GM03348 (cell line): ENCODE measurements at regions not wholly inside any gene's neighbourhood (a gene's known extent, or its start where the extent isn't known, plus 50 kb on each side); places are given as distances from the start of the nearest gene placed in this dataset.
A peak's percentile ranks its signal among the peaks of the same experiment; 100 is the strongest.
"Not testable (repeated sequence)": the region's sequence is repeated elsewhere in the genome, so short reads cannot be mapped to it uniquely, and the experiment has no call there.

ENCODE experiments used
- DNase-seq: peaks from one replicate; pipeline ENCODE4 v3.0.0; 2012; ENCODE audit warnings: low spot score

DNA sequence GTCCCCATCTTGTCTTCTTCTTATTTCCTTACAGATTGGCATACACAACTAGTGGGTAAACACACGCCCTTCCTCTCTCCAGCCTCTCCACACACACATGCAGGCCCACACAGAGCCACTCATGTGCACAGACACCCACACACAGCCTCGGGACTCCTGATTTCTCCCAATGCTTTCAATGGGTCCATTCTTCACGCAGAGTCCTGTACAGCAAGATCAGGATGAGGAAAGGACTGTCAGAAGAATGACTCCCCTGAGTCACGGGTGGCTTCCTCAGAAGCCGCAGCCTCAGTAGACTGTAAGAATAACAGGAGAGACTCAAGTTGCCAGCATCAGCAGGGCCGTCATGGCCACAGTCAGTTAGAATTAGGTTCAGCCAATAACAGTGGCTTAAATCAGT lies 109.1 kb upstream of the GLI2 start:
- DNase-seq, result no peak

DNA sequence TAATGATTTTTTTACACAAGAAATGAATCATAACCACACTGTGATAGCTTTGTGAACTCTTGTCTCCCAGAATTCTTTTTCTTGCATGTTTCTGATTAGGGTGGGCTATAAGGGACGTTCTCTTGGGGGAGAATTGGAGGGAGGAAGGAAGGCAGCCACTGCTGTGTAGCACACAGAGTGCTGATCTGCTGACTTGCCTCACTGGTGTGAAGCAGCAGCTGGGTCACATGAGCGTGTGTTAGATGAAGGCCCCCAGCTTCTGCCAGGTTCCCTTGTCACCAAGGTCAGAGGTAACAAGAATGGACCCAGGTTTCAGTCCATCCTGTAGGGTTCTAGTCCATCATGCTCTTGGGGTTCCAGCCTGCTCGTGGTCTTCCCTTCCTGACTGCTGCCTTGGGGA lies 107.4 kb upstream of the GLI2 start:
- no peak for DNase-seq

DNA sequence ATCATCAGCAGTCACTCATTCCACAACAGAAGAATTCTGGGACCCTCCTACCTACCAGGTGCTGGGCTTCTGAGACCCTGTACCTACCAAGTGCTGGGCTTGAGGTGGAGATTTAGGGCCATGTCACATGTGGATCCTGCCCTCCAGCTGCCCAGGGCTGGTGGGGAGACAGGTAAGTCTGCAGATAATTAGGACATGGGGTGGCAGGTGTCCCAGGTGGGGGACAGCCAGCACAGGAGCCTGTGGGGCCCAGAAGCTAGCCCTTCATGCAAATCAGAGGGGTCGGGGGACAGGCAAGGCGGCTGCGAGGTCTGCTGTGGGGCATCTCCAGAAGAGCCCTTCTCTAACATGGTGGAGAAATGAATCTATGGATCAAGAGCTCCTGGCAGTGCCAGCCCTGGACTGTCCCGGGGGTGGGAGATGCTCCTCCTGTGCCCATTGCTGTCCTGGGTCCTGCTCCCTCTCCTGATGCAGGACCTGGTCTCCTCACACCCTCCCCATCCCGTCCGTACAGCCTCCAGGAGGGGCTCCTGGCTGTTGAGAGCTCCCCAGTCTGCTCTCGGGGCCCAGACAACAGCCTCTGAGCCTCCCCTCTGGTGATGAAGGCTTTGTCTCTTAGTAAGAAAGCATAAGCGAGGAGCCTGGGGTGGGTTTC lies 106.3 kb upstream of the GLI2 start:
- no peak for DNase-seq

DNA sequence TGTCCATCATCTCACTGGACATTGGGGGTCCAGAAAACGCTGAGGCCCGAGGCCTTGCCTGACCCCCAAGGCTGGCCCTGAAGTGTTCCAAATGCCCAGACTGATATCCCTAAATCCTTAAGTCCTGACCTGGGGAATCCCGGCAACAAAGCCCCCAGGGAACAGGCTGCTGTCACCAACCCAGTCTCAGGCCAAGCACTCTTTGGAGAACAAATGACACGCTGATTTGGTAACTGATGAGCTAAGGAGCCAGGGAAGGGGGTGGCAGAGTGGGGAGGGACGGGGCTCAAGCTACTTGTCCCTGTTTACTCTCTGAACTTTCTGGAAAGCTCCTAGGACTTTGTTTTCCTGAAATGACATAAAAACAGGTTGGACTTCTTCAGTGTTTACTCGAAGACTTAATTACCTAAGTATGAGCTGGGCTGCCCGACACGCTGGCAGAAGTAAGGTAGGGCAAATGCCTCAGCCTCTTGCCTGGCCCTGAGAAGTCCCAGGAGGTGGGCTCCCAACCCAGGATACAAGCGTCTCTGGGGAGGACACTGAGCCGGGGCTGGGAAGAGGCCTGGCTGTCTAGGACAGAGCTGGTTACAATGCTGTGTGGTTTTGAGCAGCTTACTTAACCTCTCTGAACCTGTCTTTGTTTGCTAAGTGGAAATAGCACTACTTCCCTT lies 105.5 kb upstream of the GLI2 start:
- no peak for DNase-seq

DNA sequence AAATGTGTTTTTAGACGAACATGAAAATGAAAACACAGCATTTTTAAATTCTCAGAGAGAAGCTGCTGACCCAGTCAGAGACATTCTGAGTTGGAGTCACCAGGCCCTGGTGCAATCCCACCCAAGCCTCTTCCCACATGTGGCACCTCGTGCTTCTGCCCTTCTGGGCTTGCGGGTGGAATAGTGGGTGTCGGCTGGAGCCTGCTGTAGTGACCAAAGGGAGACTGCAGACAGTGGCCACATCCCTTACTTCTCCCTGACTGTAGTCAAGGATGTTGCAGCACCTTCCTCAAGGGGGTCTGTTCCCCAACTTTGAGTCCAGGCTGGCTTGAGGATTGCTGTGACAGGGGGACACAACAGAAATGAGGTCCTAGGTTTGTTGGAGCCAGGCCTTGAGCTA lies 104.4 kb upstream of the GLI2 start:
- DNase-seq, result no peak

DNA sequence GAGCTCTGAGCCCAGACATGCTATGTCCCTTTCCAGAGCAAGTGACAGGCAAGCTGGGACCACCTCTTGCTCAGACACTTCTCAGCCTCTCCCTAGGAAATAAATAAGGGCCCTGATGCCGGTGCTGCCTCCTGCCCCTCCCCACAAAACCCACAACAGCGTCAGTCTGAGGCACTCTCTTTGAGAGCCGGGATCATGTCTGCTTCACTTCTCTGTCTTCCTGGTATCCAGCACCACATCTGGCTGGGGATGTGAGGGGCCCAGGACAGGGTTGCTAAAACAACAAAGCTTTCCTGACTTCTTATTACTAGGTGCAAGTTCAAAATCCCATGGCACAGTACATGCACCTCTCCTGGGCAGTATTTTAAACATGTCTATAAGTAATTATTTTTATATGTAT lies 103.9 kb upstream of the GLI2 start:
- DNase-seq, result no peak

DNA sequence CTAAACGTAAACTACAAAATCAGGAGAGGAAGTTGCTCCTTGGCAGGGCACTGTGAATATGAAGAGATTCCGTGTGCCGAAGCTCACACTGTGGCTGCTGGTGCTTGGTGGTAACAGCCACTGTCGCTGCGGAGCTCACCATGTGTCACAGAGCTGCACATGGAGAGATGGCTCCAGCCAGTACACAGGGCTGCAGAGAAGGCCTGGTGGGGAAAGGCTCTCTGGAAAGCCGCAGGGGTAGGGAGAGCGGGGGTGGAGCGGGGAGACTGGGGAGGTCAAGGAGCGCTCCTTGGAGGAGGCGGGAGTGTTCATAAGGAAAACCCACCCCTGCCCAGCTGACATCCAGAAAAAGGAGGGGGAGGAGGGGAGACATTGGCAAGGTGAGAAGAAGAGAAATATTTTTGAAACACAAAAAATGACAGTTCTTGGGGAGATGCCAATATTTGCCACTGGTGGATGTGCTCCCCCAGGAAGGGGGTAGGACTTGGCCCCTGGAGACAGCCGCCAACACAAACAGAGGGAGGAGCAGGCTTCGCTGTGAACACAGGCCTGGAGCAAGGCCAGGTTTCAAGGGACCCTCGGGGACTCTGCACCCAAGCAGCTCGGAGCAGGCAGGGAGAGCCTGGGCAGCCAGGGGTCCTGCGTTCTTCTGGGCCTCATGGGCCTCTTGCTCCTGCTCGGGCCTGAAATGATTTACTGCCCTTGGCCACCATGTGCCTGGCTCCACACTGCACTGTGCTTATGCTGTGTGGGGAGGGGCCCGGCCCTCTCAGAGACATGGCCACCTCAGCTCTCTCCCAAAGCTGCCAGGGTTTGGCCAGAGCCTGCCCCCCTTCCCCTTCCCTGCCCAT lies 102.6 kb upstream of the GLI2 start:
- no peak for DNase-seq

DNA sequence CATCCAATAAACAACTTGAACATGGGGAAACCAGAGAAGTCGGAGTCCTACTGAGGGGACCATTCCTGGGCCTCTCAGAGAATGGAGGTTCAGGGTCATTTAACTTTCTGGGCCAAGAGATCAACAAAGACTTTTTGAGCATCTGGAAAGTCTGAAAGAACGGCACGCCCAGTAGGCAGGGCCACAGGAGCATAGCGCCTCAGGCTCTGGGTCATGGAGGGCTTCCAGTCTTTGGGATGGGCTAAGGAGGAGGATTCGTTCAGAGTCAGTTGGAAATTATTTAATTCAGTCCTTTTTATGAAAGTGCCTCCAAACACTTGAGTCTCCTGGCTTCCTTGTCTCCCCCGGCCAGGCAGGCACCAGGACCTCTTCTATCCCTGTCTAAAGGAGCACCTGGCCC lies 101.1 kb upstream of the GLI2 start:
- DNase-seq, result no peak

DNA sequence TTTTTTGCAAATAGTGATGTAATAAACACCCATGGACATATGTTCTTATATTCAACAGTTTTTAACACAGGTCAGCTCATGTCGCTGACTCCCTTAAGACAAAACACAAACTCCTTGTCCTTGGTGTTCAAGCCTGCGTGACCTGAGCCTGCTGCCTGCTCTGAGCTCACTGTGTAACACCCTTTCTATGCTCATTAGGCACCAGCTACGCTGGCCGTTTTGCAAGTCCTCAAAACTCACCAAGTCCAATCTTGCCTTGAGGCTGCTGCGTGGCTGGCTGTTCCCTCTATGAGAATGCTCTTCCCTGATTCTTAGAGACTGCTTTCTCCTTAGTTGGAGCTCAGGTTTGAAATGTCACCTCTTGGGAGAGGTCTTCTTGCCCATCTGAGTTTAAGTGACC lies 100.5 kb upstream of the GLI2 start:
- no peak for DNase-seq

DNA sequence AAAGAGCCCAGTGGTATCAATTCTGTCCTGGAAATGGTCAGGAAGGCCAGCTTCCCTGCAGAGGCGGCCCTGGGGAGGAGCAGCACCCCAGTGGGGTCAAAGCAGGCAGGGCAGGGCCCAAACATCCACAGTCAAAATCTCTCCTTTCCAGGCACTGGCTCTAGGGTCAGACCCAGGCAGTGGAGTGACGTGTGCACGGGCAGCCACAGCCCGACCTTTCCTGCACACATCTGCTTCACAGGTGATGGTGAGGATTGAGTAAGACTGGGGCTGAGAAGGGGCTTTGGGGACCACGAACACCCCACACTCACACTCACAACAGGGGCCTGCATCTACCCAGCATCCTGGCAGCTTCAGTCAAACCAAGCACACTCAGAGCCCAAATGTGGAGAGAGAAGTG lies 97.8 kb upstream of the GLI2 start:
- DNase-seq, result no peak

DNA sequence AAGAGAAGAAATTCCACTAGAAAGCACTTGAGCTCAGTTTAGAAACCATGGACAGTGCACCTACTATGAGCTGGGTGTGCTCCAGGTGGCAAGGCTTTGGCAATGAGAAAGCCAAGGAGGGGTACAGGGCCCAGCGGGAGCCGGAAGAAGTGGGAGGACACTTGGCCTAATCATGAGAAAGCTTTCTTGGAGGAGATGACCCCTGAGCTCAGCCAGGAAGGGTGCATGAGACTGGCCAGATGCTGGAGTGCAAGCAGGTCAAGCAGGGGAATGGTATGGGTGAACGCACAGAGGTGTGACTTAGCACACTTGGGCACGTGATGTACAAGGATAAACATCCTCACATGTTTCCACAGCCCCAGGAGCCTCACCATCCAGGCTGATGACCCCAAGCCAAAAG lies 97.2 kb upstream of the GLI2 start:
- no peak for DNase-seq

DNA sequence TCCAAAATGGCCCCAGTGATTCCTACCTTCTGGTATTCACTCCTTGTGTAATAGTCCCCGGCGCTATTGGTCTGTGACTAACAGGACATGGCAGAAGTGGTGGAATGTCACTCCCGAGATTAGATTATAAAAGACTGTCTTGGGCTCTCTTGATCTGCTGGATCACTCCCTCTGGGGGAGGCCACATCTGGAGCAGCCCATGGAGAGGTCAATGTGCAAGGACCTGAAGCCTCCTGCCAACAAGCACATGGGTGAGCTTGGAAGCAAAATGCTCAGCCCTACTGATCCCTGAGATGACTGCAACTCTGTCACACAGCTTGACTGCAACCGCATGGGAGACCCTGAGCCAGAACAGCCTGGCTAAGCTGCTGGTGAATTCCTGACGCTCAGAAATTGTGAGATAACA lies 94.3 kb upstream of the GLI2 start:
- peak; percentile 66 for DNase-seq

DNA sequence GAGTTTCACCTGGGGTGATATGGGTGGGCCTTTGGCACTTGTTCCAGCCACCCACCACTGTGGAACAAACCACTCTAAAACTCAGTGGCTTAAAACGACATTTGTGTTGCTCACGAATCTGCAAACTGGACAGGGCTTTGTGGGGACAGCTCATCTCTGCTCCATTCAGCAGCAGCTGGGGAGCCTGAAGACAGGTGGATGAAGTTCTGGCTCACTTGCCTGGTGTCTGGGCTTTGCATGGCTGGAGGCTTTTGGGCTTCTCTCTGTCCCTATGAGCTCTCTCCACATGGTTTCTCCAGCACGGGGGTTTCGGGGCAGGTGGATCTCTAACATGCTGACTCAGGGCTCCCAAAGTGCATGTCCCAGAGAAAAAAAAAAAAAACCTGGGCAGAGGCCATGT lies 93.0 kb upstream of the GLI2 start:
- no peak for DNase-seq

DNA sequence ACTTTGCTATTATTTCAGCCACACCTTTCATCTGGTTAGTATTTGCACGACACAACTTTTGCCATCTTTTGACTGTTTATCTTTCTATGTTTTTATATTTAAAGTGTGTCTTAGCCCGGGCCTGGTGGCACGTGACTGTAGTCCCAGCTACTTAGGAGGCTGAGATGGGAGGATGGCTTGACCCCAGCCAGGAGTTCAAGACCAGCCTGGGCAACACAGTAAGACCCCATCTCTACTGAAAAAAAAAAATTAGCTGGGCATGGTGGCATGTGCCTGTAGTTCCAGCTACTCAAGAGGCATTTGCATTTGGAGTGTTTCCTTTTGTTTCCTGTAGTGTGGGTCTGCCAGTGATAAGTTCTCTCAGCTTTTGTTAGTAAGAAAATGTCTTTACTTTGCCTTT lies 88.7 kb upstream of the GLI2 start:
- DNase-seq, result no peak

DNA sequence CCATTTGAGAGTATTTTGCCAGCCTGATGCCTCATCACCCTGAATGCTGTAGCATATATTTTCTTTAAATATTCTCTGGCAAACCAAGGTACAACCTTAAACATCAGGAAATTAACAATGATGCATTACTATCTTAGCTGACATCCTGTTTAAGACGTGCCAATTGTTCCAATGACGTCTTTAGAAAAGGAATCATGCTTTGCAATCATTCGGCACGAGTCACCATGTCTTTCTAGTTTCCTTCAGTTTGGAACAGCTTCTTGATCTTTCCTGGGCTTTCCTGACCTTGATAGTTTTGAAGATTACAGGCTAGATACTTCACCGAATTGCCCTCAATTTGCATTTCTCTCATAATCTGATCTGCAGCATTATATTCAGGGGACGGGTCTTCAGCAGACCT lies 88.2 kb upstream of the GLI2 start:
- peak; percentile 40 for DNase-seq

DNA sequence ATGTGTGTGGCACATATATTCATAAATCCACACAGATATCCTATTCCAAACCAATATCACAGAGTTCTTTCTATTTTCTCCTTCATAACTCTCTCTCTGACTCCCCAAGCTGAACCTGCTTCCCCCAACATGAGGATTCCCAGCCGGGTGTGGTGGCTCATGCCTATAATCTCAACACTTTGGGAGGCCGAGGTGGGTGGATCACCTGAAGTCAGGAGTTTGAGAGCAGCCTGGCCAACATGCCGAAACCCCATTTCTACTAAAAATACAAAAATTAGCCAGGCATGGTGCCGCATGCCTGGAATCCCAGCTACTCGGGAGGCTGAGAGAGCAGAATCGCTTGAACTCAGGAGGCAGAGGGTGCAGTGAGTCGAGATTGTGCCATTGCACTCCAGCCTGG lies 86.3 kb upstream of the GLI2 start:
- DNase-seq, result not testable (repeated sequence)

DNA sequence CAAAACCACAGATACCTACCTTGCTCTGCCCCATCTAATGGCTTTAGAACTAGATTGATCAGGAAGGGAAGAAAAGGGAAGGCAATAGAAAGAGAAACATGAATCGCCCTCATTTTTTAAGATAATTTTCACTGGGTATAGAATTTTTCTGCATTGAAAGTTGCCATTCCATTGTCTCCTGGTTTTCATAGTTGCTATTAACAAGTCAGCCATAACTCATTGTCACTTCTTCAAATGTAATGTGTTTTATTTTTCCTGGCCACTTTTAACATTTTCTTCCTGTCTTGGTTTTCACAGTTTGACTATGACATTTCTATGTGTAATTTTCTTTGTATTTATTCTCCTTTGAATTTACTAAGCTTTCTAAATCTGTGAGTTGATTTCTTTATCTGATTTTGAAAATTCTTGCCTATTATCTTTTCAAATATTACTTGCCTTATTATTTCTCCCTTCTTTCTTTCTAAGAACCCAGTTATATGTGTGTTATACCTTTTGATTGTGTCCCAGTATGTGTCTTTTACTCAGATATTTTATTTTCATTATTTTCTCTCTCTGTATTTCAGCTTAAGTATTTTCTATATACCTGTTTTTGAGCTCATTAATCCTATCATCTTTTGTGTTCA lies 85.5 kb upstream of the GLI2 start:
- DNase-seq, result no peak

DNA sequence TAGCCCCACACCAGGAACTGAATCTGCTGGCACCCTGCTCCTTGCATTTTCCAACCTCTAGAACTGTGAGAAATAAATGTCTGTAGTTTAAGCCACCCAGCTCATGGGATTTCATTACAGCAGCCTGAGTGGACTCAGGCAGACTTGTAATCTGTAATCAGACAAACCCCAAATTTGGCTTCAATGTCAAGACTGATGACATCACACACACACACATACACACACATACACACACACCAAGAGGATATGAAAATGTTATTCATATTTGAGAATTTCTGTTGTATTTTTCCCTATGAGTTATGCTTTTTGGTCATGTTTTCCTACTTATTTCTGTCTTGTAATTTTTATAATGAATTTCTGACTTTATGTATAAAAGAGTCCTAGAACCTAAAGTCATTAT lies 83.8 kb upstream of the GLI2 start:
- no peak for DNase-seq

DNA sequence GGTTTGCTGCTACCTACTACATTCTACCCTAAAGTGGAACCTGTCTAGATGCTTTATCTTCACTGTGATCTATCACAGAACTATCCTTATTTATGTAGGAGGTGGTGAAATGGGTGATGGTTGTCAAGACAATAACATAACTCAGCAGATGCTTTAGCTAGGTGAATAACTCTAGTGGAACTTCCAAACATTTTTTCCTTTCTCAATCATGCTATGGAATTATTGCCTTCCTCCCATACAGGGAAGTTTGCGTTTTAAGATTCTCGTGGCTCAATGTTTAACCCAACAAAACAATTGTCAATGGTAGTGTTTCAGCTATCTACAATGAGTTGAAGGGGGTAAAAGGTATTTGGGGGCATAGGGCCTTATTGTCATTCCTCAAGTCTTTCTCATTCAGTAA lies 82.6 kb upstream of the GLI2 start:
- peak; percentile 53 for DNase-seq

DNA sequence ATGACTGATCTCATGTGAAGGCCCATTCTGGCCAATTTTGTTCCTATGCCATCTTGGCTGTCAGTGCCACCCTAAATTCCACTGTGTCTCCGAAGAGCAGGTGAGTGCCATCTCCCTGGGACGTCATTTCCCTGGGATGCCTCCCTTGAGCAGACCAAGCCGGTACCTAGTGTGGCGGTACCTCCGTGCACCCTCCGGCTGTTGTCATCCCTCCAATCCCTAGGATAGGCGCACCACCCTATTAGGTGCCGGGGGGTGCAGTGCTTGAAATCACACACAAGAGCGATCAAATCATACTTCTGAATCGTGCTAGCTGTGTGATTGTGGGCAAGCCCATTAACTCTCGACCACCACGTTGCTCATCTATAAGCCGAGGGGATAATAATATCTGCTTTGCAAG lies 81.8 kb upstream of the GLI2 start:
- no peak for DNase-seq

DNA sequence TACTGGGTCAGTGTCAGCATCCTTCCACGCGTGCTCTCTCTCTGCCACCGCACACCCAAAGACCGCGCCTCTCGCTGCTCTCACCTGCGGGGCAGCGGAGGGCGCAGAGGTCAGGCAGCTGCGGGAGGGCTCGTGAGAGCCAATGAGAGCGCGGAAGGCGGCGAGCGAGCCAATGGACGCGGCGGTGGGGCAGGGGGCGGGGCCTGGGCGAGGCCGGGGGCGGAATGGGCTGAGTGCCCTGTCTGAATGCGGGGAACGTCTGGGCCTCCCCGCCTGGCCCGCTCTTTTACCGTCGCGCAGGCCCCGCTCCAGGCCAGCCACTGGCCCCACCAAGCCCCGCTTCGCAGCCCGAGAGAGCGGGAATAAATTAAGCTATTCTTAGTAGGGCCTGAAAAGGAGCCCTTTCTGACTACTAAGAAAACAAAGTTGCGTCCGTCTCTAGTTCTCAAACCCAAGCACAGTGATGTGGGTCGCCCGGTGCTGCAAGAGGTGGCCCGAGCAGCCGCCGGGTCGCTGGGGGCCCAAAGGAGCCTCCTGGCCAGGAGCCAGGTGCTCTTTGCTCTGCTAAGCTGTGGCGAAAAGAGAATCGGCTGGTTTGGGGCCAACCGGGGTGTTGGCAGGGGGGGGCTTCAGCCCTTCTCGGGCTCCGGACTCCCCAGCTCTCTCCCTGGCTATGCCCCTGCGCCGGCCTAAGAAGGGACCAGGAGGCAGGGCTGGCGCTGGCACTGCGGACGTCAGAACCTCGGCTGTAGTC lies 81.1 kb upstream of the GLI2 start:
- no peak for DNase-seq

DNA sequence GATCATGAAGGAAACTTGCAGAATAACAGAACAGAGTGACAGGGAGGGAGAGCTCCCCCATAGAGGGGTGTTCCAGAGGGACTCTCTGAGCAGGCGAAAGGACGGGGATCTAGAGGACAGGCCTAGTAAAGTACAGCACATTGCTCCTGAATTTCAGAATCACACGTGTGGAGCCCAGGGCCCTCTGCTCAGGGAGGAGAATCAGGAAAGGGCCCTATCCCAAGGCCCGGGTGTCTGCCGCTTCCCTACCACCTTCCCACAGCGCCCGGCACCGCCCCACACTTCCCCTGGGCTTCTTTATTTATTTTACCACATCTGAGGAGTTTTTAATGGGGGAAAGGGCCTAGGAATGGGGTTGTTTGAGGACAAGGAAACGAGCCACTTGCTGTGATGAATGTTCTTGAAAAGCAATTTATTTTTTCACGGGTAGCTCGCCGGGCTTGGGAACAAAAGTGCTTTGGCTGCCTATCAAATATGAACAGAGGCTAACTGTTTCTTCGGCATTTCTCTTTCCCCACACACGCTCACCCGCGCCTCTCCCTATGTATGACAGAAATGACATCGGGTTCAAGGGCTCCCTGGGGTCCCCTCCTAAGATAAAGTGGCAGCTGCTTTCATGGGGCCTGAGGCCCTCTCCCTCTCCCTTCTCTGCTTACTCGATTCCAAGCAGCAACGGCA lies 79.3 kb upstream of the GLI2 start:
- DNase-seq, result no peak
